ENCODE measurements at regions not wholly inside any gene's neighbourhood (a gene's known extent, or its start where the extent isn't known, plus 50 kb on each side); places are given as distances from the start of the nearest gene placed in this dataset.

DNA sequence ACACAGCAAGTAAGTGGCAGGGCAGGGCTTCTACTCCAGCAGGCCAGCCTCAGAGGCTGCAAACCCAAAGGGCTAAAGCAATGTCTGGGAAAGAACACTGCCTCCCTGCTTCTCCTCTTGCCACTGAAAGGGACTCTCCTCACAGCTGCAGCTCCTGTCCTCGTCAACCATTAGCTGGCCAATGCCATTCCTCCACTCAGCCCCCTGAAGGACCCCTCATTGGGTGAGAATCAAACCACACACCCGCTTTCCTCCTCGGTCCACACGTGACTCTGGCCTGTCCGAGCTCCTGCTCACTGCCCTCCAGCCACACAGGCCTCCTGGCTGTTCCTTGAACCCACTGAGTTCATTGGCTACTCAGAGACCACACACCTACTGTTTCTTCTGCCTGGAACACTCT is 253.7 kb upstream of the TLE3 start:
- H3K4me3 ChIP-seq: no peak overlapping the region
- intact Hi-C loops (cut with DNase I): no loop called here
- H3K4me1 ChIP-seq: peaks cover 26% of the 10 kb centered on the region
- ATAC-seq (no peak), DNase-seq (no peak)
- no peaks in the 10 kb centered on the region for H3K36me3 ChIP-seq
- no peak overlapping the region for H3K27ac ChIP-seq
- peaks cover 5% of the 10 kb centered on the region for H3K27me3 ChIP-seq (ENCODE audit: low read depth)
- TF ChIP-seq, protein P1, sequence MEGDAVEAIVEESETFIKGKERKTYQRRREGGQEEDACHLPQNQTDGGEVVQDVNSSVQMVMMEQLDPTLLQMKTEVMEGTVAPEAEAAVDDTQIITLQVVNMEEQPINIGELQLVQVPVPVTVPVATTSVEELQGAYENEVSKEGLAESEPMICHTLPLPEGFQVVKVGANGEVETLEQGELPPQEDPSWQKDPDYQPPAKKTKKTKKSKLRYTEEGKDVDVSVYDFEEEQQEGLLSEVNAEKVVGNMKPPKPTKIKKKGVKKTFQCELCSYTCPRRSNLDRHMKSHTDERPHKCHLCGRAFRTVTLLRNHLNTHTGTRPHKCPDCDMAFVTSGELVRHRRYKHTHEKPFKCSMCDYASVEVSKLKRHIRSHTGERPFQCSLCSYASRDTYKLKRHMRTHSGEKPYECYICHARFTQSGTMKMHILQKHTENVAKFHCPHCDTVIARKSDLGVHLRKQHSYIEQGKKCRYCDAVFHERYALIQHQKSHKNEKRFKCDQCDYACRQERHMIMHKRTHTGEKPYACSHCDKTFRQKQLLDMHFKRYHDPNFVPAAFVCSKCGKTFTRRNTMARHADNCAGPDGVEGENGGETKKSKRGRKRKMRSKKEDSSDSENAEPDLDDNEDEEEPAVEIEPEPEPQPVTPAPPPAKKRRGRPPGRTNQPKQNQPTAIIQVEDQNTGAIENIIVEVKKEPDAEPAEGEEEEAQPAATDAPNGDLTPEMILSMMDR (IDR thresholded peaks at IDR 0.05): no peak
- no peaks in the 10 kb centered on the region for H3K9me3 ChIP-seq

DNA sequence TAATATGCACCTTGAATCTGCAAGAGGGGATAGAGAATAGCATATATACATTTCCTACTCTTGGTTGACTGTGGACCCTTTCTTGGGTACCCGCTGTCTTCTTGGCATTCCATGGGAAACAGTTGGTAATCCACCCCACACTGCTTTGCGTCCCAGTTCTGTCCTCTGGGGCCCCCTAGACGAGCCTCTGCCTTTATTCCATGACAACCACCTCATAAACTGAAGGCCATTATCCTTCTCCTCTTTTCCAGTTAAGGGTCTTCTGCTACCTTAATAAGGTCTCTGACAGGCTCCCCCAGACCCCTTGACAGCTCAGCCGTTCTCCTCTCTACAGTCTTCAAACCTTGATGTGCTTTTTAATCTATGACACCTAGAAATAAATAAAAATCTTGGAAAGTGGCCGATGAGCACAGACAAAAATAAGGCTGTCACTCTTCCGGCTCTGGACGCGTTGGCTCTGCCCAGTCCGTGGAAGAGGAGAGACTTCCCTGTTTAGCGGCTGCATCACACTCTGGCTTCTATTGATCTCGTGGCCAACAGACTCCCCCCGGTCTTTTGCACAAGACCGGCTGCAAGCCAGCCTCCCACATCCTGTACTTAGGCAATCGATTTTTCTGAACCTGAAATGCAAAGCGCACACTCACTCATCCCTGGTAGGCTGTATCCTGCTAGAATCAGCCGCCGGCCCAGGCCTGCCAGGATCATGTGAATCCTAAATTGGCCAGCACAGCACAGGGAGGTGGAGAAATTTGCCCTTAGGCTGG is 251.0 kb upstream of the TLE3 start:
- DNase-seq (peak; percentile 69), ATAC-seq (peak; percentile 72 to 85)
- H3K27me3 ChIP-seq (ENCODE audit: low read depth): no peaks in the 10 kb centered on the region
- TF ChIP-seq, protein P1 (IDR thresholded peaks at IDR 0.05): no peak
- no peaks in the 10 kb centered on the region for H3K36me3 ChIP-seq
- peaks cover 26% of the 10 kb centered on the region for H3K4me1 ChIP-seq
- H3K9me3 ChIP-seq: no peaks in the 10 kb centered on the region
- intact Hi-C loops (cut with DNase I): no loop called here
- H3K27ac ChIP-seq: peak overlapping the region; percentile 15
- no peak overlapping the region for H3K4me3 ChIP-seq

DNA sequence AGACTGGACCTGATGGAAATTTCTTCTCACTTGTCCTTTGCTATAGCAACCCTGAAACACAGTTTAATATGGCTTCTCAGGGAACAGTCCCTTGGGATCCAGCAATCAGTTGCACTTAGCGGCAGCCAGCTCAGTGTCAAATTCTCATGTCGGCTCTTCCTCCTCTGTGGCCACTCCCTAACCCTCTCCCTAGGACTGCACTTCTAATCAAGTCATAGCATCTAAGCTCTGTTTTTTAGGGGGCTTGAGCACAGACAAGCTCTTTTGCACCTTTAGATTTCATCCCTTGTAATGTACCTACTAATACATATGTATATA is 250.5 kb upstream of the TLE3 start:
- H3K36me3 ChIP-seq: no peaks in the 10 kb centered on the region
- no peak overlapping the region for H3K27ac ChIP-seq
- DNase-seq (no peak), ATAC-seq (no peak)
- H3K4me1 ChIP-seq: peaks cover 26% of the 10 kb centered on the region
- no peak overlapping the region for H3K4me3 ChIP-seq
- intact Hi-C loops (cut with DNase I): no loop called here
- TF ChIP-seq, protein P1 (IDR thresholded peaks at IDR 0.05): no peak
- no peaks in the 10 kb centered on the region for H3K27me3 ChIP-seq (ENCODE audit: low read depth)
- no peaks in the 10 kb centered on the region for H3K9me3 ChIP-seq

DNA sequence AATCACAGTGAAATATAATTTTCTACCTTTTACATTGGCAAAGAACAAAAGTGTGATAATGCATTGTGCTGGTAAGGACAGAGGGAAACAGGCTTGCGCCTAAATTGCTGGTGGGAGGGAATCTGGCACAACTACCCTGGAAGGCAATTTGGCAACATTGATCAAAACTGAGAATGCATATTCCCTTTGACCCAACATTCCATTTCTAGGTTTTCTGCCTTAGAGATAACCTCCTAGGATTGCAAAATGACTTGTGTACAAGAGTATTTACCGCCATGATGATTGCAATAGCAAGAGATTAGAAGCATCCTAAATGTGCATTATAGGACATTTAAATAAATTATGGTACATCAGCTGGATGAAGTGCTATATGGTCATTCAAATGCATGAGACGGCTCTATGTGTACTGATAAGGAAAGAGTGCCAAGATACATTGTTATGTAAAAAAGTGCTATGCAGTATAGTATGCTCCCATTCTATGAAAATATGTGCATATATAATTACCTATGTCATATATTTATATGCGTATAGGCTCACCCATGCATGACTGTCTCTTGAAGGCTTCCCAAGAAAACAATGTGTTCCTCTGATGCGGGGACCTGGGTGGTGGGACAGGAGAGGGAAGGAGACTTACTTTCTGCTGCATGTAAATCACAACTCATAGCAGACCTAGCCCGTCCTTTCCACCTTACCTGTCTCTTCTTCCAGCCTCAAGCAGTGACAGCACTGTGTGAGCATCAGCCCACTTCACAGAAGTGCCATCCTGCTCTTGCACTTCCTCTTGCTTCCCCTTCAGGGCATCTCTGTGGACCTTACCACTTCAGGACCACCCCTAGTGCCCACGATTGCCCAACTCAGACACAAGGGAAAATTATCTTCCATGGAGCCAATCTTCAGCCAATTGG is 249.9 kb upstream of the TLE3 start:
- H3K27ac ChIP-seq: no peak overlapping the region
- H3K9me3 ChIP-seq: no peaks in the 10 kb centered on the region
- ATAC-seq: no peak
- TF ChIP-seq, protein P1 (IDR thresholded peaks at IDR 0.05): no peak
- no peaks in the 10 kb centered on the region for H3K36me3 ChIP-seq
- no peak overlapping the region for H3K4me3 ChIP-seq
- no peaks in the 10 kb centered on the region for H3K27me3 ChIP-seq (ENCODE audit: low read depth)
- H3K4me1 ChIP-seq: peaks cover 26% of the 10 kb centered on the region
- intact Hi-C loops (cut with DNase I): no loop called here
- no peak for DNase-seq

DNA sequence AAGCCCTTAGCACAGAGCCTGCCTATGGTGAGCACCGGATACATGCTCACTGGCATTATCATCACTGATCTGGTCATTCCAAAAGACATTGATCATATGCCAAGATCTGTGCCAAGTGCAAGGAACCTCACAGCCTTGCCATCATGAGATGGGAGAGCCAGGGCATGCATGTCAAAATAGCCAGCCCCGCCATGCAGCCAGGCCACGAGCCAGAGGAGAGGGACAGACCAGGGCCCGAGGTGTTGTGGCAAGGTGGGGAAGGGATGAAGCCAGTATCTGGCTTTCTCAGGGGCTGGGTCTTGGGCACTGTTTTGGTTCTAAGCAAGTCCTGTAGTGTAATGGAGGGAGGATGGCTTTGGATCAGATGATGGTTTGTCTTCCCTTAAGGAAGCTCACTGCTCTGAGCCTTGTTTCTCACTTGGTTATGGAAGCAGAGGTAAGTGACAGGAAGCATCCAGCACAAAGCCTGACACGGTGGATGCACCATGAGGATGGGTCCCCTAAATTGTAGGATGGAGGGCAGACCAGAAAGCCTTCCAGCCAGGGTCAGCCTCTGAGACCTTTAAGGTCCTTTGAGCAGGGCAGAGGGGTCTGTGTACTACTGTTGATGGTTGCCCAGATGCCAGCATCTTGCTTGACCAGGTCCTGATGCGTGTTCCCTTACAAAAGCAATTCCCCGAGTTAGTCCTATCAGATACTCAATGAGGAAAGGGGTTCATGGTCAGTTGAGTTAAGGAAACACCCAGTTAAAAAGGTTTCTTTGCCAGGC is 247.7 kb upstream of the TLE3 start:
- TF ChIP-seq, protein P1 (IDR thresholded peaks at IDR 0.05): no peak
- no peak overlapping the region for H3K27ac ChIP-seq
- H3K4me3 ChIP-seq: no peak overlapping the region
- no peaks in the 10 kb centered on the region for H3K36me3 ChIP-seq
- peaks cover 32% of the 10 kb centered on the region for H3K4me1 ChIP-seq
- ATAC-seq (no peak), DNase-seq (no peak)
- no peaks in the 10 kb centered on the region for H3K9me3 ChIP-seq
- intact Hi-C loops (cut with DNase I): no loop called here
- H3K27me3 ChIP-seq (ENCODE audit: low read depth): no peaks in the 10 kb centered on the region

Measured in lower lobe of right lung (tissue), 2 donors.